ENCODE measurements at regions not wholly inside any gene's neighbourhood (a gene's known extent, or its start where the extent isn't known, plus 50 kb on each side); places are given as distances from the start of the nearest gene placed in this dataset.

DNA sequence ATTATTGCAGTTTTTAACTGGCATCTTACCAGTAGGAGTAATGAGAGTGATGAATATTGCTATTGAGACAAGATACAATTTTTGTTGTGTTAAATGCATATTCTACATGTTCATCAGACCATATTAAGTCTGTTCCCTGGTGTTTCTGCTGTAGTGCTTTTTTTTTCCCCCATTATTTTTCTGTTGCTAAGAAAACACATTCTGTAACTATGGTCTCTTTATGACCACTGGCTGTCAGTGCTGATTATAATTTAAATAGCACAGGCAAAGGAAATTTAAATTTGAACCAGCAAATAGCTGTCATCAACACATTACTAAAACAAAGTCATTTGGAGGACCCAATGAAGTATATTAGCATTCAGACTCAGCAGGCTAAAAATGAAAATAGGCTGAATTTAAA, 98.3 kb upstream of the ANKRD50 start:
- Histone ChIP-seq H3K4me3 (ENCODE audit: low read length in 2 of 2) (no peak overlapping the region), H3K9me3 (ENCODE audit: control insufficient read depth in 1 of 2, low read length in 2 of 2) (no peaks in the 10 kb centered on the region), H3K4me1 (ENCODE audit: insufficient read depth, low read length) (no peaks in the 10 kb centered on the region), H3K36me3 (ENCODE audit: insufficient read depth, low read length) (no peaks in the 10 kb centered on the region), H3K27ac (ENCODE audit: low read depth, low read length) (no peak overlapping the region), H3K27me3 (ENCODE audit: insufficient read depth, low read length) (no peaks in the 10 kb centered on the region)
- H3K4me3 Mint-ChIP-seq, result no peak overlapping the region
- H3K9me3 Mint-ChIP-seq, result peaks cover 0 to 17% (median 10%) of the 10 kb centered on the region in 8 donors
- ChIA-PET CTCF (ENCODE audit: partially characterized antibody) (no interaction called here), POLR2A (ENCODE audit: partially characterized antibody) (no interaction called here)
- no peaks in the 10 kb centered on the region for H3K27me3 Mint-ChIP-seq
- intact Hi-C loops (cut with micrococcal nuclease), result no loop called here
- peaks cover 0 to 5% of the 10 kb centered on the region in 2 donors for H3K36me3 Mint-ChIP-seq
- H3K4me1 Mint-ChIP-seq, result no peaks in the 10 kb centered on the region
- H3K27ac Mint-ChIP-seq, result no peak overlapping the region
- DNase-seq, result no peak

DNA sequence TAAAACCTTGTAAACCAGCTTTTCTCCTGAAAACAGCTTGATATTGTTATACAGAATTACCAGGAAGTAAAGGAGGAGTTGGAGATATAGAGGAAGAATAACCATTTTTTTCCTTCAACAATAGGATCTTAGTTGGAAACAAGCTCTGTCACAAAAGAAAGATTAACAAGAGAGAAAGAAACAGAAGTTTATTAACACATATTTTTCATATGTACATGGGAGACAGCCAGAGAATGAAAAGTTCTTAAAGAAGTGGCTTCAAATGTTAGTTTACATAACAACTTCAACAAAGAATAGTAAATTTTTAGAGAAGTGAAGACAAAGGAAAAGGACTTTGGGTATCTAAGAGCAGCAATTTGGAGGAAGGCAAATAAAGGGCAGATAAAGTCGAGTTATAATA, 94.9 kb upstream of the ANKRD50 start:
- no peaks in the 10 kb centered on the region for H3K4me1 Mint-ChIP-seq
- Histone ChIP-seq H3K27me3 (ENCODE audit: insufficient read depth, low read length) (no peaks in the 10 kb centered on the region), H3K9me3 (ENCODE audit: control insufficient read depth in 1 of 2, low read length in 2 of 2) (no peaks in the 10 kb centered on the region), H3K4me3 (ENCODE audit: low read length in 2 of 2) (no peak overlapping the region), H3K4me1 (ENCODE audit: insufficient read depth, low read length) (no peaks in the 10 kb centered on the region), H3K27ac (ENCODE audit: low read depth, low read length) (no peak overlapping the region), H3K36me3 (ENCODE audit: insufficient read depth, low read length) (no peaks in the 10 kb centered on the region)
- intact Hi-C loops (cut with micrococcal nuclease), result no loop called here
- DNase-seq, result no peak
- H3K27ac Mint-ChIP-seq, result no peak overlapping the region
- H3K9me3 Mint-ChIP-seq, result peaks cover 0 to 17% (median 8%) of the 10 kb centered on the region in 8 donors
- H3K4me3 Mint-ChIP-seq, result no peak overlapping the region
- ChIA-PET POLR2A (ENCODE audit: partially characterized antibody) (no interaction called here), CTCF (ENCODE audit: partially characterized antibody) (interaction anchor here (1.3 kb wide), 1 partner anchor 9 kb away, joined by 4 read pairs; no protein-coding TSS in a partner anchor)
- H3K27me3 Mint-ChIP-seq, result no peaks in the 10 kb centered on the region
- H3K36me3 Mint-ChIP-seq, result peaks cover 0 to 5% of the 10 kb centered on the region in 2 donors

DNA sequence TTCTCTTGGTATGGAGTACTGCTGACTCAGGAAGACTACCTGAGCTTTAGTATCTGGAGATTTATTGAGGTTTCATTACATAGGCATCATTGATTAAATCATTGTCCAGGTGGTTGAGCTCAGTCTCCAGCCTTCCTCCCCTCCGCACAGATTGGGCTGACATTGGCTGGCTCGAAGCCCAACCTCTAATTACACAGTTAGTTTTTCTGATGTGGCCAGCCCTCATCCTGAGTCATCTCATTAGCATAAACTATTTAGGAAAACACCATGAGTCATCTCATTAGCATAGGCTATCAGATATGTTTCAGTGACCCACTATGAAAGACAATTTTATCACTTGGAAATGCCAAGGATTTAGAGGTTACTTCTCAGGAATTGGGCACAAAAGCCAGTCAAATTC, 93.9 kb upstream of the ANKRD50 start:
- ChIA-PET CTCF (ENCODE audit: partially characterized antibody) (no interaction called here), POLR2A (ENCODE audit: partially characterized antibody) (no interaction called here)
- Histone ChIP-seq H3K27me3 (ENCODE audit: insufficient read depth, low read length) (no peaks in the 10 kb centered on the region), H3K4me3 (ENCODE audit: low read length in 2 of 2) (no peak overlapping the region), H3K4me1 (ENCODE audit: insufficient read depth, low read length) (no peaks in the 10 kb centered on the region), H3K9me3 (ENCODE audit: control insufficient read depth in 1 of 2, low read length in 2 of 2) (no peaks in the 10 kb centered on the region), H3K27ac (ENCODE audit: low read depth, low read length) (no peak overlapping the region), H3K36me3 (ENCODE audit: insufficient read depth, low read length) (no peaks in the 10 kb centered on the region)
- Mint-ChIP-seq H3K4me3 (no peak overlapping the region), H3K27me3 (no peaks in the 10 kb centered on the region), H3K4me1 (no peaks in the 10 kb centered on the region), H3K9me3 (peaks cover 0 to 10% (median 2%) of the 10 kb centered on the region in 8 donors), H3K36me3 (peaks cover 0 to 2% of the 10 kb centered on the region in 2 donors), H3K27ac (no peak overlapping the region)
- intact Hi-C loops (cut with micrococcal nuclease), result no loop called here
- no peak for DNase-seq

DNA sequence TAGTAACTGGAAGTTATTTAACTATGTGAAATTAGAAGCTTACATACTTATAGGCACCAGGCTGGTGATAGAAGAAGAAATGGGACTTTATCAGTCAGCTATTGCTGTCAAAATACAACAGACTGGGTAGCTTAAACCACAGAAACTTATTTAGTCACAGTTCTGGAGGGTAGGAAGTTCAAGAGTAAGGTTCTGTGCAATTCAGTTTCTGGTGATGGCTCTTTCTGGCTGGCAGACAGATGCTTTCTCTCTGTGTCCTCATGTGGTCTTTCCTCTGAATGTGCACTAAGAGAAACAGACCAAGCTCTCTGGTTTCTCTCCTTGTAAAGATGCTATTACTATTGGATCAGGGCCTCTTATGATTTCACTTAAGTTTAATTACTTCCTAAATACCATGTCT, 92.1 kb upstream of the ANKRD50 start:
- POLR2A ChIA-PET (ENCODE audit: partially characterized antibody), result no interaction called here
- DNase-seq, result no peak
- Mint-ChIP-seq H3K27ac (no peak overlapping the region), H3K9me3 (peaks cover 0 to 7% (median 1%) of the 10 kb centered on the region in 8 donors), H3K4me1 (no peaks in the 10 kb centered on the region), H3K4me3 (no peak overlapping the region), H3K36me3 (no peaks in the 10 kb centered on the region), H3K27me3 (no peaks in the 10 kb centered on the region)
- Histone ChIP-seq H3K4me1 (ENCODE audit: insufficient read depth, low read length) (no peaks in the 10 kb centered on the region), H3K9me3 (ENCODE audit: control insufficient read depth in 1 of 2, low read length in 2 of 2) (no peaks in the 10 kb centered on the region), H3K4me3 (ENCODE audit: low read length in 2 of 2) (no peak overlapping the region), H3K27me3 (ENCODE audit: insufficient read depth, low read length) (no peaks in the 10 kb centered on the region), H3K27ac (ENCODE audit: low read depth, low read length) (no peak overlapping the region), H3K36me3 (ENCODE audit: insufficient read depth, low read length) (no peaks in the 10 kb centered on the region)
- intact Hi-C loops (cut with micrococcal nuclease), result no loop called here
- CTCF ChIA-PET (ENCODE audit: partially characterized antibody), result no interaction called here

DNA sequence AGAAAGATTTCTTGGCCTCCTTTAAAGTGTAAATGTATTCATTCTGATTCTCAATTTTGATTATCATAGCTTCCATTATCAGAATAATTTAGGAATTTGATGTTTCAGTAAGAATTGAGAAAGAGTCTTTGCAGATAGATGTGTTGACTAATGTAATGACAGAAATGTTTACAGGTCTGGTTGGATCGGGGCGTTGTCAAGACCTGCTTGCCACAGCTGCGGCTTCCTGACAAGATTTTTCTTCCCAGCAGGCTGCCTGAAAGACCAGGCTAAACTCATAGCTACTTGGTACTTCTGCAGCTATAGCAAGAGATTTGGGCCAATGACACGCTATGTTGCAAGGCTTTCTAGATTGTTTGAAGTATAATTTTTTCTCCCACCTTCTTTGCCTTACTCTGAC, 91.5 kb upstream of the ANKRD50 start:
- no peaks in the 10 kb centered on the region for H3K36me3 ChIP-seq (ENCODE audit: insufficient read depth, low read length)
- H3K4me1 Mint-ChIP-seq, result no peaks in the 10 kb centered on the region
- no peak overlapping the region for H3K4me3 Mint-ChIP-seq
- no peak overlapping the region for H3K27ac Mint-ChIP-seq
- H3K4me1 ChIP-seq (ENCODE audit: insufficient read depth, low read length), result no peaks in the 10 kb centered on the region
- CTCF ChIA-PET (ENCODE audit: partially characterized antibody), result no interaction called here
- no peaks in the 10 kb centered on the region for H3K27me3 Mint-ChIP-seq
- intact Hi-C loops (cut with micrococcal nuclease), result no loop called here
- H3K27ac ChIP-seq (ENCODE audit: low read depth, low read length), result no peak overlapping the region
- DNase-seq, result no peak
- H3K27me3 ChIP-seq (ENCODE audit: insufficient read depth, low read length), result no peaks in the 10 kb centered on the region
- no peak overlapping the region for H3K4me3 ChIP-seq (ENCODE audit: low read length in 2 of 2)
- H3K36me3 Mint-ChIP-seq, result no peaks in the 10 kb centered on the region
- POLR2A ChIA-PET (ENCODE audit: partially characterized antibody), result no interaction called here
- H3K9me3 Mint-ChIP-seq, result peaks cover 0 to 8% (median 1%) of the 10 kb centered on the region in 8 donors
- no peaks in the 10 kb centered on the region for H3K9me3 ChIP-seq (ENCODE audit: control insufficient read depth in 1 of 2, low read length in 2 of 2)

DNA sequence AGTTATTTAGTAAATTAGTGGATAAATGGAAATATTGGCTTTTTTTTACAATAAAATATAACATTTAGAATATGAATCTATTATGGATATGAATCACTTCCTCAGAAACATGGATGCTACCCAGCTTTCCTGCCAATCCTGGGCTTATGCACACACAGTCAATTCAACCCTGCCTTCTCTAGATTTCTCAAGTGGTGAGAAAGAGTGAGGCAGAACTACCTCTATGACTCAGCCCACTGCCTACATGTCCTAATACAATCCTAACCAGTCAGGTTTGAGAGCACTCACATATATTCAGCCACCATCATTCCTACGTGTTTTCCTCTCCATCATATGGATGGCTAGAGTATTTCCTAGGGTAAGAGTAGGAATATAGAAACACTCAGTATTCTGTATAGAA, 91.1 kb upstream of the ANKRD50 start:
- Histone ChIP-seq H3K27ac (ENCODE audit: low read depth, low read length) (no peak overlapping the region), H3K9me3 (ENCODE audit: control insufficient read depth in 1 of 2, low read length in 2 of 2) (no peaks in the 10 kb centered on the region), H3K36me3 (ENCODE audit: insufficient read depth, low read length) (no peaks in the 10 kb centered on the region), H3K27me3 (ENCODE audit: insufficient read depth, low read length) (no peaks in the 10 kb centered on the region), H3K4me1 (ENCODE audit: insufficient read depth, low read length) (no peaks in the 10 kb centered on the region), H3K4me3 (ENCODE audit: low read length in 2 of 2) (no peak overlapping the region)
- Mint-ChIP-seq H3K27me3 (no peaks in the 10 kb centered on the region), H3K27ac (no peak overlapping the region), H3K4me1 (no peaks in the 10 kb centered on the region), H3K9me3 (peaks cover 0 to 8% (median 1%) of the 10 kb centered on the region in 8 donors), H3K4me3 (no peak overlapping the region), H3K36me3 (no peaks in the 10 kb centered on the region)
- DNase-seq, result no peak
- ChIA-PET CTCF (ENCODE audit: partially characterized antibody) (no interaction called here), POLR2A (ENCODE audit: partially characterized antibody) (no interaction called here)
- intact Hi-C loops (cut with micrococcal nuclease), result no loop called here

DNA sequence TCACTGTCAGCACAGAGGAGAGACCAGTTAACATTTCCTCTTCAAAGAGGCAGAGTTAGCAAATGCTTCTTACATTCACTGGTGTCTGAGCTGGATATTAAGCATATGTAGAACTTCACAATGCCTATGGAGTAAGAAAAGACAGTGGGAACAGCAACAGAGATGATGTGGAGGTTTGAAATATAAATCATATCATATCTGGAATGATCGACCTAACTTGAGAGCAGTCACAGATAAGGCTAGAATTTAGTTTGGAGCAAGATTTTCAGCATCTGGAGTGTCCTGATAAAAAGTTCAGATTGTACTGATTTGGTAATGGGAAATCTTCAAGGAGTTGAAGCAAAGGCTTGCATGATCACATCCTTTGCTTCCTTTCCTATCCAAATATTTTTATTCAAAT, 90.5 kb upstream of the ANKRD50 start:
- no peak overlapping the region for H3K4me3 Mint-ChIP-seq
- no peaks in the 10 kb centered on the region for H3K27me3 ChIP-seq (ENCODE audit: insufficient read depth, low read length)
- intact Hi-C loops (cut with micrococcal nuclease), result no loop called here
- no peak overlapping the region for H3K27ac Mint-ChIP-seq
- no peaks in the 10 kb centered on the region for H3K36me3 ChIP-seq (ENCODE audit: insufficient read depth, low read length)
- H3K4me1 ChIP-seq (ENCODE audit: insufficient read depth, low read length), result no peaks in the 10 kb centered on the region
- CTCF ChIA-PET (ENCODE audit: partially characterized antibody), result no interaction called here
- H3K9me3 ChIP-seq (ENCODE audit: control insufficient read depth in 1 of 2, low read length in 2 of 2), result no peaks in the 10 kb centered on the region
- H3K27me3 Mint-ChIP-seq, result no peaks in the 10 kb centered on the region
- no peaks in the 10 kb centered on the region for H3K4me1 Mint-ChIP-seq
- H3K36me3 Mint-ChIP-seq, result no peaks in the 10 kb centered on the region
- no peak for DNase-seq
- POLR2A ChIA-PET (ENCODE audit: partially characterized antibody), result no interaction called here
- H3K9me3 Mint-ChIP-seq, result peaks cover 0 to 8% (median 1%) of the 10 kb centered on the region in 8 donors
- no peak overlapping the region for H3K4me3 ChIP-seq (ENCODE audit: low read length in 2 of 2)
- H3K27ac ChIP-seq (ENCODE audit: low read depth, low read length), result no peak overlapping the region

DNA sequence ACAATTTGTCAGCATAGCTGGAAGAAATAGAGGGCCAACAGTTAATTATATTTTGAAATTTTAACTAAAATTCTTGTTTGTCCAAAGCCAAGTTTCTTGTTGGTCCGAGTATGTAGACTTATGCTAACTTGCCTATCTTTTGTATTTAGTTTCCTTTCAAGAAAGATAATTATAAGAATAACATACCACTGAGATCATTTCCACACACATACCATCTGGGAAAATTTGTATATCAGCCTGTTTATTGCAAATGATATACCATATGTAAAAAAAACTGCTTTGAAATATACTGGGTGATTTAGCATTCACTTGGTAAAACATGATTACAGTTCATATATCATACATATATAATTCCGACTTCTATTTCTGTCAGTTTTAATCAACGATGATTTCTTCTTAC, 84.7 kb upstream of the ANKRD50 start:
- ChIA-PET POLR2A (ENCODE audit: partially characterized antibody) (no interaction called here), CTCF (ENCODE audit: partially characterized antibody) (no interaction called here)
- H3K4me3 ChIP-seq (ENCODE audit: low read length in 2 of 2), result no peak overlapping the region
- Mint-ChIP-seq H3K4me3 (no peak overlapping the region), H3K27me3 (no peaks in the 10 kb centered on the region), H3K9me3 (peaks cover 0 to 6% (median 0%) of the 10 kb centered on the region in 8 donors), H3K4me1 (no peaks in the 10 kb centered on the region), H3K27ac (no peak overlapping the region), H3K36me3 (no peaks in the 10 kb centered on the region)
- H3K36me3 ChIP-seq (ENCODE audit: insufficient read depth, low read length), result no peaks in the 10 kb centered on the region
- intact Hi-C loops (cut with micrococcal nuclease), result no loop called here
- no peaks in the 10 kb centered on the region for H3K27me3 ChIP-seq (ENCODE audit: insufficient read depth, low read length)
- H3K4me1 ChIP-seq (ENCODE audit: insufficient read depth, low read length), result no peaks in the 10 kb centered on the region
- DNase-seq, result no peak
- no peak overlapping the region for H3K27ac ChIP-seq (ENCODE audit: low read depth, low read length)
- H3K9me3 ChIP-seq (ENCODE audit: control insufficient read depth in 1 of 2, low read length in 2 of 2), result no peaks in the 10 kb centered on the region
